H1 (cell line): ENCODE measurements at regions not wholly inside any gene's neighbourhood (a gene's known extent, or its start where the extent isn't known, plus 50 kb on each side); places are given as distances from the start of the nearest gene placed in this dataset.

Source experiments
- CTCF ChIA-PET: fragments of 300-600 bp; sonication (Branson Sonifier 250); formaldehyde crosslinking; loops from one replicate; lab custom pipeline; 2021; ENCODE audit not compliant: partially characterized antibody; lab: Charles Lee
- POLR2A ChIA-PET: fragments of 300-600 bp; sonication (Branson Sonifier 250); formaldehyde crosslinking; loops from one replicate; lab custom pipeline; 2021; ENCODE audit warnings: inconsistent platforms; ENCODE audit not compliant: partially characterized antibody; lab: Charles Lee
- DNase-seq, 2 experiments: peaks; one replicate each; pipeline versions ENCODE4 v3.0.0 to v3.0.0-alpha.2; 2010 to 2022; ENCODE audit warnings: low spot score in 2 of 2, low read depth in 1 of 2, mixed read lengths in 1 of 2
- FAIRE-seq: peaks from 2 replicates; lab custom pipeline; 2011; peaks lifted over from hg19 to GRCh38; lab: Jason Lieb, UNC
- H2AFZ ChIP-seq: 2 replicates; pipeline ENCODE4 v1.8.1; 2012; ENCODE audit warnings: low read length, inconsistent platforms
- H2AK5ac ChIP-seq: 2 replicates; pipeline ENCODE4 v1.6.1; 2013; ENCODE audit warnings: low read depth, low read length
- H2BK120ac ChIP-seq: replicated peaks from 2 replicates; pipeline ENCODE3; 2013; ENCODE audit warnings: low read depth, low read length, inconsistent platforms
- H2BK12ac ChIP-seq: 2 replicates; pipeline ENCODE4 v1.6.1; 2013; ENCODE audit warnings: low read depth, low read length
- H2BK15ac ChIP-seq: 2 replicates; pipeline ENCODE4 v1.6.1; 2013; ENCODE audit warnings: low read length
- H2BK20ac ChIP-seq: 2 replicates; pipeline ENCODE4 v1.6.1; 2013; ENCODE audit warnings: low read length
- H2BK5ac ChIP-seq: 2 replicates; pipeline ENCODE4 v1.6.1; 2013; ENCODE audit warnings: low read depth, low read length
- H3K14ac ChIP-seq: 2 replicates; pipeline ENCODE4 v1.6.1; 2013; ENCODE audit warnings: inconsistent platforms; ENCODE audit not compliant: insufficient read length
- H3K18ac ChIP-seq: 2 replicates; pipeline ENCODE4 v1.6.1; 2013; ENCODE audit warnings: low read length; ENCODE audit errors: extremely low read depth
- H3K23ac ChIP-seq: 2 replicates; pipeline ENCODE4 v1.6.1; 2013; ENCODE audit warnings: inconsistent platforms; ENCODE audit not compliant: insufficient read length
- H3K23me2 ChIP-seq: 2 replicates; pipeline ENCODE4 v1.6.1; 2013; ENCODE audit warnings: low read depth, low read length
- H3K27ac ChIP-seq: 2 replicates; pipeline ENCODE4 v1.6.1; 2011; ENCODE audit warnings: low read depth, low read length, inconsistent platforms
- H3K27me3 ChIP-seq, 4 experiments: replicated peaks in 1 of 4; 1 replicate in 1 of 4; 2 replicates in 3 of 4; pipeline versions ENCODE4 v1.6.1 to v1.8.1; 2011 to 2013; ENCODE audit warnings: low read length in 3 of 4, mild to moderate bottlenecking in 3 of 4, inconsistent platforms in 2 of 4, mixed read lengths in 2 of 4, moderate library complexity in 1 of 4; ENCODE audit not compliant: control insufficient read depth in 3 of 4, insufficient read depth in 3 of 4; ENCODE audit errors: extremely low read depth in 1 of 4
- H3K36me3 ChIP-seq, 4 experiments: 2 replicates each; pipeline versions ENCODE4 v1.6.1 to v1.8.1; 2011 to 2013; ENCODE audit warnings: mild to moderate bottlenecking in 4 of 4, low read length in 3 of 4, moderate library complexity in 2 of 4, control low read depth in 1 of 4, inconsistent platforms in 1 of 4; ENCODE audit not compliant: insufficient read depth in 4 of 4, control insufficient read depth in 2 of 4
- H3K4ac ChIP-seq: replicated peaks from 2 replicates; pipeline ENCODE3; 2013; ENCODE audit warnings: low read length, low read depth, mixed read lengths, inconsistent platforms; ENCODE audit not compliant: insufficient read length
- H3K4me1 ChIP-seq, 4 experiments: replicated peaks in 1 of 4; 1 replicate in 1 of 4; 2 replicates in 3 of 4; pipeline versions ENCODE4 v1.6.1 to v1.8.1; 2011 to 2013; ENCODE audit warnings: low read length in 3 of 4, inconsistent platforms in 2 of 4, mixed read lengths in 1 of 4; ENCODE audit not compliant: insufficient read depth in 4 of 4, control insufficient read depth in 3 of 4
- H3K4me2 ChIP-seq, 2 experiments: 2 replicates each; pipeline versions ENCODE4 v1.6.1 to v1.8.1; 2011 to 2013; ENCODE audit warnings: low read depth in 2 of 2, low read length in 2 of 2, control low read depth in 1 of 2, inconsistent platforms in 1 of 2, mild to moderate bottlenecking in 1 of 2; ENCODE audit not compliant: insufficient read depth in 1 of 2
- H3K4me3 ChIP-seq, 4 experiments: fragments of 200-600, 300-600 bp in 1 of 4; sonication (generic), shearing (Covaris generic), sonication (Bioruptor Twin) in 1 of 4; 2 replicates each; pipeline versions ENCODE4 v1.5.1 to v1.8.1; 2011 to 2016; ENCODE audit warnings: low read length in 4 of 4, low read depth in 3 of 4, control low read depth in 2 of 4, inconsistent platforms in 2 of 4, mild to moderate bottlenecking in 2 of 4, mixed read lengths in 1 of 4, moderate library complexity in 1 of 4; ENCODE audit not compliant: insufficient read depth in 2 of 4; ENCODE audit errors: extremely low read depth in 1 of 4
- H3K56ac ChIP-seq: replicated peaks from 2 replicates; pipeline ENCODE3; 2013; ENCODE audit warnings: low read depth, mild to moderate bottlenecking, mixed read lengths, low read length, inconsistent platforms; ENCODE audit not compliant: insufficient read length
- H3K79me1 ChIP-seq: 2 replicates; pipeline ENCODE4 v1.6.1; 2013; ENCODE audit warnings: low read depth, low read length, control low read depth
- H3K79me2 ChIP-seq, 2 experiments: 2 replicates each; pipeline versions ENCODE4 v1.6.1 to v1.8.1; 2012 to 2013; ENCODE audit warnings: low read length in 2 of 2, mild to moderate bottlenecking in 2 of 2, inconsistent platforms in 1 of 2; ENCODE audit not compliant: insufficient read depth in 2 of 2, control insufficient read depth in 1 of 2
- H3K9ac ChIP-seq, 4 experiments: replicated peaks in 1 of 4; 1 replicate in 1 of 4; 2 replicates in 3 of 4; pipeline versions ENCODE4 v1.6.1 to v1.8.1; 2011 to 2013; ENCODE audit warnings: low read depth in 3 of 4, low read length in 3 of 4, control low read depth in 2 of 4, mild to moderate bottlenecking in 2 of 4, moderate library complexity in 2 of 4, inconsistent platforms in 1 of 4; ENCODE audit errors: extremely low read depth in 1 of 4
- H3K9me3 ChIP-seq, 2 experiments: 2 replicates each; pipeline versions ENCODE4 v1.6.1 to v1.8.1; 2012 to 2013; ENCODE audit warnings: mild to moderate bottlenecking in 2 of 2, moderate library complexity in 2 of 2, control low read depth in 1 of 2, inconsistent platforms in 1 of 2, low read depth in 1 of 2, low read length in 1 of 2, mixed read lengths in 1 of 2; ENCODE audit not compliant: insufficient read depth in 2 of 2
- H4K20me1 ChIP-seq, 2 experiments: replicated peaks in 1 of 2; 2 replicates each; pipeline versions ENCODE3 to v1.8.1; 2011 to 2013; ENCODE audit warnings: inconsistent platforms in 2 of 2, low read length in 2 of 2, mild to moderate bottlenecking in 1 of 2; ENCODE audit not compliant: insufficient read depth in 2 of 2, control insufficient read depth in 1 of 2
- H4K5ac ChIP-seq: 2 replicates; pipeline ENCODE4 v1.6.1; 2013; ENCODE audit warnings: low read length, low read depth, mixed read lengths, inconsistent platforms; ENCODE audit not compliant: insufficient read length
- H4K8ac ChIP-seq: 2 replicates; pipeline ENCODE4 v1.8.0; 2013; ENCODE audit warnings: mild to moderate bottlenecking, moderate library complexity, low read length, inconsistent platforms; ENCODE audit not compliant: insufficient read depth; ENCODE audit errors: extremely low read depth
- H4K91ac ChIP-seq: replicated peaks from 2 replicates; pipeline ENCODE3; 2013; ENCODE audit warnings: low read length, mixed read lengths, inconsistent platforms; ENCODE audit not compliant: insufficient read length
- CHD1 ChIP-seq: IDR thresholded peaks from 2 replicates; pipeline ENCODE4 v1.6.1; 2012; ENCODE audit warnings: low read depth, low read length, improper control_type of control experiment
- HDAC6 ChIP-seq: IDR thresholded peaks from one replicate; pipeline ENCODE4 v1.7.1; 2012; ENCODE audit warnings: low read depth, mild to moderate bottlenecking, inconsistent platforms, low read length, moderate library complexity
- KDM5A ChIP-seq: fragments of 200-600 bp; IDR thresholded peaks from 2 replicates; pipeline ENCODE4 v1.7.1; 2012; ENCODE audit warnings: mild to moderate bottlenecking, low read length, inconsistent platforms, mixed read lengths
- SP1 ChIP-seq: IDR thresholded peaks from 2 replicates; pipeline ENCODE4 v1.6.1; 2011; ENCODE audit warnings: low read depth, low read length
- SP4 ChIP-seq: IDR thresholded peaks from 2 replicates; pipeline ENCODE4 v1.6.1; 2012; ENCODE audit warnings: low read length, inconsistent platforms
- WGBS, 2 experiments: shearing (Covaris generic) in 1 of 2; methylation state at CpG; one replicate each; pipeline versions ENCODE4 v1.1.6 to v1.1.7; 2013 to 2015; ENCODE audit warnings: low lambda C conversion rate in 2 of 2, mixed read lengths in 2 of 2, inconsistent platforms in 1 of 2, low coverage in 1 of 2, missing lambda C conversion rate in 1 of 2; ENCODE audit not compliant: insufficient replicate concordance in 2 of 2, insufficient coverage in 1 of 2, insufficient read length in 1 of 2; ENCODE audit errors: extremely low coverage in 1 of 2, missing lambda C conversion rate in 1 of 2; 5-methylcytosine and 5-hydroxymethylcytosine counted together
- TF ChIP-seq, protein P1 (sequence below): IDR thresholded peaks from 2 replicates; pipeline ENCODE4 v1.6.1; 2012; ENCODE audit warnings: inconsistent platforms

DNA sequence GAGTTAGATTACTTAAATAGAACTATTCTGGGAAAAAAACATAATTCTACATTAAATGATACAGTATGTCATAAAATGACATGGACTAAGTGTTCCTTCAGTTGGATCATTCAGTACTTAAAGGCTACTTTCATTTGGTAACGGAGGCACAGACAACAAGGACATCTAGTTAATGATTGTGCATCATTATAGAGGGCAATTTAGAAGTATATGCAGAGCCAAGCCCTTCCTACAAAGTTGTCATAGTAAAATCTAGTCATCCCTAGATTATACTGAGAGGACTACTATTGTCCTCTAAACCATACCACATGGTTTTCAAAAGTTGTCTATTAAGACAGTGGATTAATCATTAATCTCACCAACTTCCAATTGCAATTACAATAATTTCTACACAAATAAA, 53.9 kb upstream of the STXBP5 start:
- no peak overlapping the region for H2BK5ac ChIP-seq
- no peak overlapping the region for H3K18ac ChIP-seq
- H3K4me1 ChIP-seq: no peaks in the 10 kb centered on the region
- no peak overlapping the region for H3K56ac ChIP-seq
- no peak overlapping the region for H3K4me3 ChIP-seq
- H4K91ac ChIP-seq: no peak overlapping the region
- no peaks in the 10 kb centered on the region for H3K36me3 ChIP-seq
- WGBS, 2 experiments: 85% methylated on average over 1 of the region's 1 CpG; no CpG with 5 or more reads in 1 of the 2 experiments
- no peak overlapping the region for H3K4me2 ChIP-seq
- H2BK120ac ChIP-seq: no peak overlapping the region
- no peak overlapping the region for H3K4ac ChIP-seq
- H2AFZ ChIP-seq: no peak overlapping the region
- no peak for DNase-seq
- H2AK5ac ChIP-seq: no peak overlapping the region
- no peak overlapping the region for H3K27ac ChIP-seq
- FAIRE-seq: no peak
- POLR2A ChIA-PET: no interaction called here
- H3K27me3 ChIP-seq: no peaks in the 10 kb centered on the region
- H4K8ac ChIP-seq: no peak overlapping the region
- no peak overlapping the region for H3K14ac ChIP-seq
- H3K9me3 ChIP-seq: no peaks in the 10 kb centered on the region
- no peak overlapping the region for H4K5ac ChIP-seq
- no peak overlapping the region for H2BK12ac ChIP-seq
- no peak overlapping the region for H2BK20ac ChIP-seq
- H3K9ac ChIP-seq: no peak overlapping the region
- TF ChIP-seq KDM5A (no peak), SP4 (no peak), HDAC6 (no peak), CHD1 (no peak), SP1 (no peak)
- TF ChIP-seq, protein P1, sequence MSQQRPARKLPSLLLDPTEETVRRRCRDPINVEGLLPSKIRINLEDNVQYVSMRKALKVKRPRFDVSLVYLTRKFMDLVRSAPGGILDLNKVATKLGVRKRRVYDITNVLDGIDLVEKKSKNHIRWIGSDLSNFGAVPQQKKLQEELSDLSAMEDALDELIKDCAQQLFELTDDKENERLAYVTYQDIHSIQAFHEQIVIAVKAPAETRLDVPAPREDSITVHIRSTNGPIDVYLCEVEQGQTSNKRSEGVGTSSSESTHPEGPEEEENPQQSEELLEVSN: no peak
- H3K23me2 ChIP-seq: no peaks in the 10 kb centered on the region
- CTCF ChIA-PET: no interaction called here
- H4K20me1 ChIP-seq: no peaks in the 10 kb centered on the region
- H2BK15ac ChIP-seq: no peak overlapping the region
- H3K79me2 ChIP-seq: no peaks in the 10 kb centered on the region
- no peak overlapping the region for H3K23ac ChIP-seq
- H3K79me1 ChIP-seq: no peaks in the 10 kb centered on the region
